ENCODE measurements at regions not wholly inside any gene's neighbourhood (a gene's known extent, or its start where the extent isn't known, plus 50 kb on each side); places are given as distances from the start of the nearest gene placed in this dataset.

DNA sequence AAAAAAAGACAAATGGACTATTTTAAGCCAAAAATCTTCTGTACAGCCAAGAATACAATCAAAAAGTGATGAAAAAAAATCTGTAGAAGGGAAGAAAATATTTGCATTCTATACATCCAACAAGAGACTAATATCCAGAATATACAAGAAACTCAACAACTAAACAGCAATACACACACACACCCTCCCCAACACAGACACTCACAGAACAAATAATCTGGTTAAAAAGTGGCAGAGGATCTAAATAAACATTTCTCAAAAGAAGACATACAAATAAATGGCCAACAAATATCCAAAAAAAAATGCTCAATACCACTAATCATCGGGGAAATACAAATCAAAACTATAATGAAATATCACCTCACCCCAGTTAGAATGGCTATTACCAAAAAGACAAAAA is 209.0 kb upstream of the ZNF385D start:
- ATAC-seq (no peak), DNase-seq (ENCODE audit: low read depth, low spot score) (no peak)
- no peak for TF ChIP-seq ELF1 (IDR thresholded peaks at IDR 0.05; ENCODE audit: borderline replicate concordance, low read depth)
- TF ChIP-seq, protein P1, sequence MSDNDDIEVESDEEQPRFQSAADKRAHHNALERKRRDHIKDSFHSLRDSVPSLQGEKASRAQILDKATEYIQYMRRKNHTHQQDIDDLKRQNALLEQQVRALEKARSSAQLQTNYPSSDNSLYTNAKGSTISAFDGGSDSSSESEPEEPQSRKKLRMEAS (IDR thresholded peaks at IDR 0.05): no peak
- Histone ChIP-seq H3K9ac (ENCODE audit: low read length) (no peak overlapping the region), H3K36me3 (ENCODE audit: control insufficient read depth in 1 of 2, insufficient read depth in 2 of 2, low read length in 2 of 2) (no peaks in the 10 kb centered on the region), H3K4me2 (ENCODE audit: low read length) (no peak overlapping the region), H3K79me2 (ENCODE audit: insufficient read depth, low read length) (no peaks in the 10 kb centered on the region), H3K4me3 (replicated peaks in 1 of 2; ENCODE audit: low read depth in 1 of 2, low read length in 2 of 2) (no peak overlapping the region), H3K27me3 (ENCODE audit: insufficient read depth, low read length) (no peaks in the 10 kb centered on the region), H3K4me1 (ENCODE audit: control insufficient read depth in 1 of 2, insufficient read depth in 2 of 2, low read length in 2 of 2) (no peaks in the 10 kb centered on the region), H3K9me2 (ENCODE audit: insufficient read depth) (no peaks in the 10 kb centered on the region), H3K9me3 (ENCODE audit: control insufficient read depth in 1 of 2, insufficient read depth in 1 of 2, low read depth in 1 of 2, low read length in 2 of 2) (peaks cover 14 to 16% of the 10 kb centered on the region in 2 experiments; a peak in 2 of 4 replicates), H3K27ac (ENCODE audit: low read depth, low read length) (no peak overlapping the region), H4K20me1 (ENCODE audit: insufficient read depth) (no peaks in the 10 kb centered on the region), H2AFZ (ENCODE audit: low read depth, low read length, poor library complexity, severe bottlenecking) (no peak overlapping the region)
- RAD21 ChIA-PET (ENCODE audit: low non-redundant PET in 1 of 2, low total read pairs in 2 of 2, uncharacterized antibody in 2 of 2, unreplicated experiment in 2 of 2): no interaction called here
- intact Hi-C loops (cut with micrococcal nuclease): no loop called here
- CTCF ChIA-PET: no interaction called here
- BruUV-seq (replicated peaks): no TSS peak
- POLR2A ChIA-PET: no interaction called here

DNA sequence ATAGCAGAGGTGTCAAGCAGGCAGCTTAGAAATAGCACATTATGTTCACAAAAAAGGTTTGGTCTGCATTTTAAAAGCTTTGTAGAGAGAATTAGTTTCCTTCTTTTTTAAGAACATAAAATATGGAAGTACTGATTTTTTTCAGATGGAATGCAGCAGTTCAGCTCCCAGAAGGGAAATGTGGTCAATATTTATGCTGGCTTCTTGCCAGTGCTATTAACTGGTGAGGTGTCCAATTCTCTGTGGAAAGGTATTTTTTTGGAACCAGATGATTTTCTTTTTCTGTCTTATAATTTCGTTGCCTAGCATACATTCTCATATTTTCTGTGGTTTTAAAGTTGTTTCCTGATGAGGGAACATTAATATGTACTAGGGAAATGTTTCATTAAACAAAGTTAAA is 211.4 kb upstream of the ZNF385D start:
- no peak overlapping the region for H3K4me3 ChIP-seq (replicated peaks in 1 of 2; ENCODE audit: low read depth in 1 of 2, low read length in 2 of 2)
- no peaks in the 10 kb centered on the region for H3K4me1 ChIP-seq (ENCODE audit: control insufficient read depth in 1 of 2, insufficient read depth in 2 of 2, low read length in 2 of 2)
- H2AFZ ChIP-seq (ENCODE audit: low read depth, low read length, poor library complexity, severe bottlenecking): no peak overlapping the region
- ChIA-PET CTCF (no interaction called here), RAD21 (ENCODE audit: low non-redundant PET in 1 of 2, low total read pairs in 2 of 2, uncharacterized antibody in 2 of 2, unreplicated experiment in 2 of 2) (no interaction called here), POLR2A (no interaction called here)
- no peaks in the 10 kb centered on the region for H4K20me1 ChIP-seq (ENCODE audit: insufficient read depth)
- peaks cover 13 to 20% of the 10 kb centered on the region in 2 experiments; a peak in 2 of 4 replicates for H3K9me3 ChIP-seq (ENCODE audit: control insufficient read depth in 1 of 2, insufficient read depth in 1 of 2, low read depth in 1 of 2, low read length in 2 of 2)
- H3K4me2 ChIP-seq (ENCODE audit: low read length): no peak overlapping the region
- H3K27ac ChIP-seq (ENCODE audit: low read depth, low read length): no peak overlapping the region
- H3K79me2 ChIP-seq (ENCODE audit: insufficient read depth, low read length): no peaks in the 10 kb centered on the region
- BruUV-seq (replicated peaks): no TSS peak
- H3K9me2 ChIP-seq (ENCODE audit: insufficient read depth): no peaks in the 10 kb centered on the region
- no peak overlapping the region for H3K9ac ChIP-seq (ENCODE audit: low read length)
- no peak for DNase-seq (ENCODE audit: low read depth, low spot score)
- ATAC-seq: no peak
- intact Hi-C loops (cut with micrococcal nuclease): no loop called here
- H3K27me3 ChIP-seq (ENCODE audit: insufficient read depth, low read length): no peaks in the 10 kb centered on the region
- TF ChIP-seq POLR2AphosphoS5 (IDR thresholded peaks at IDR 0.05; ENCODE audit: low read depth, low read length) (no peak), FOSL1 (IDR thresholded peaks at IDR 0.05; ENCODE audit: low read depth) (no peak), TCF7L2 (IDR thresholded peaks at IDR 0.05; ENCODE audit: borderline replicate concordance, extremely low read depth, insufficient read depth, insufficient read length) (no peak), CEBPB (IDR thresholded peaks at IDR 0.05; ENCODE audit: low read depth) (no peak), EGR1 (IDR thresholded peaks at IDR 0.05; ENCODE audit: low read depth) (no peak), SIN3A (IDR thresholded peaks at IDR 0.05; ENCODE audit: low read depth) (no peak), SP1 (IDR thresholded peaks at IDR 0.05; ENCODE audit: low read depth) (no peak), EZH2 (IDR thresholded peaks at IDR 0.05) (no peak), ZNF274 (IDR thresholded peaks at IDR 0.05; ENCODE audit: low read depth, low read length) (no peak), ZFX (IDR thresholded peaks at IDR 0.05) (no peak)
- TF ChIP-seq, protein P2, sequence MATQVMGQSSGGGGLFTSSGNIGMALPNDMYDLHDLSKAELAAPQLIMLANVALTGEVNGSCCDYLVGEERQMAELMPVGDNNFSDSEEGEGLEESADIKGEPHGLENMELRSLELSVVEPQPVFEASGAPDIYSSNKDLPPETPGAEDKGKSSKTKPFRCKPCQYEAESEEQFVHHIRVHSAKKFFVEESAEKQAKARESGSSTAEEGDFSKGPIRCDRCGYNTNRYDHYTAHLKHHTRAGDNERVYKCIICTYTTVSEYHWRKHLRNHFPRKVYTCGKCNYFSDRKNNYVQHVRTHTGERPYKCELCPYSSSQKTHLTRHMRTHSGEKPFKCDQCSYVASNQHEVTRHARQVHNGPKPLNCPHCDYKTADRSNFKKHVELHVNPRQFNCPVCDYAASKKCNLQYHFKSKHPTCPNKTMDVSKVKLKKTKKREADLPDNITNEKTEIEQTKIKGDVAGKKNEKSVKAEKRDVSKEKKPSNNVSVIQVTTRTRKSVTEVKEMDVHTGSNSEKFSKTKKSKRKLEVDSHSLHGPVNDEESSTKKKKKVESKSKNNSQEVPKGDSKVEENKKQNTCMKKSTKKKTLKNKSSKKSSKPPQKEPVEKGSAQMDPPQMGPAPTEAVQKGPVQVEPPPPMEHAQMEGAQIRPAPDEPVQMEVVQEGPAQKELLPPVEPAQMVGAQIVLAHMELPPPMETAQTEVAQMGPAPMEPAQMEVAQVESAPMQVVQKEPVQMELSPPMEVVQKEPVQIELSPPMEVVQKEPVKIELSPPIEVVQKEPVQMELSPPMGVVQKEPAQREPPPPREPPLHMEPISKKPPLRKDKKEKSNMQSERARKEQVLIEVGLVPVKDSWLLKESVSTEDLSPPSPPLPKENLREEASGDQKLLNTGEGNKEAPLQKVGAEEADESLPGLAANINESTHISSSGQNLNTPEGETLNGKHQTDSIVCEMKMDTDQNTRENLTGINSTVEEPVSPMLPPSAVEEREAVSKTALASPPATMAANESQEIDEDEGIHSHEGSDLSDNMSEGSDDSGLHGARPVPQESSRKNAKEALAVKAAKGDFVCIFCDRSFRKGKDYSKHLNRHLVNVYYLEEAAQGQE (IDR thresholded peaks at IDR 0.05; ENCODE audit: low read depth): no peak
- TF ChIP-seq, protein P3, sequence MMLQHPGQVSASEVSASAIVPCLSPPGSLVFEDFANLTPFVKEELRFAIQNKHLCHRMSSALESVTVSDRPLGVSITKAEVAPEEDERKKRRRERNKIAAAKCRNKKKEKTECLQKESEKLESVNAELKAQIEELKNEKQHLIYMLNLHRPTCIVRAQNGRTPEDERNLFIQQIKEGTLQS (IDR thresholded peaks at IDR 0.05): no peak
- TF ChIP-seq, protein P4, sequence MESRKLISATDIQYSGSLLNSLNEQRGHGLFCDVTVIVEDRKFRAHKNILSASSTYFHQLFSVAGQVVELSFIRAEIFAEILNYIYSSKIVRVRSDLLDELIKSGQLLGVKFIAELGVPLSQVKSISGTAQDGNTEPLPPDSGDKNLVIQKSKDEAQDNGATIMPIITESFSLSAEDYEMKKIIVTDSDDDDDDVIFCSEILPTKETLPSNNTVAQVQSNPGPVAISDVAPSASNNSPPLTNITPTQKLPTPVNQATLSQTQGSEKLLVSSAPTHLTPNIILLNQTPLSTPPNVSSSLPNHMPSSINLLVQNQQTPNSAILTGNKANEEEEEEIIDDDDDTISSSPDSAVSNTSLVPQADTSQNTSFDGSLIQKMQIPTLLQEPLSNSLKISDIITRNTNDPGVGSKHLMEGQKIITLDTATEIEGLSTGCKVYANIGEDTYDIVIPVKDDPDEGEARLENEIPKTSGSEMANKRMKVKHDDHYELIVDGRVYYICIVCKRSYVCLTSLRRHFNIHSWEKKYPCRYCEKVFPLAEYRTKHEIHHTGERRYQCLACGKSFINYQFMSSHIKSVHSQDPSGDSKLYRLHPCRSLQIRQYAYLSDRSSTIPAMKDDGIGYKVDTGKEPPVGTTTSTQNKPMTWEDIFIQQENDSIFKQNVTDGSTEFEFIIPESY (IDR thresholded peaks at IDR 0.05; ENCODE audit: extremely low read depth, insufficient replicate concordance, low read length): no peak
- no peaks in the 10 kb centered on the region for H3K36me3 ChIP-seq (ENCODE audit: control insufficient read depth in 1 of 2, insufficient read depth in 2 of 2, low read length in 2 of 2)
